ENCODE measurements at regions not wholly inside any gene's neighbourhood (a gene's known extent, or its start where the extent isn't known, plus 50 kb on each side); places are given as distances from the start of the nearest gene placed in this dataset.

DNA sequence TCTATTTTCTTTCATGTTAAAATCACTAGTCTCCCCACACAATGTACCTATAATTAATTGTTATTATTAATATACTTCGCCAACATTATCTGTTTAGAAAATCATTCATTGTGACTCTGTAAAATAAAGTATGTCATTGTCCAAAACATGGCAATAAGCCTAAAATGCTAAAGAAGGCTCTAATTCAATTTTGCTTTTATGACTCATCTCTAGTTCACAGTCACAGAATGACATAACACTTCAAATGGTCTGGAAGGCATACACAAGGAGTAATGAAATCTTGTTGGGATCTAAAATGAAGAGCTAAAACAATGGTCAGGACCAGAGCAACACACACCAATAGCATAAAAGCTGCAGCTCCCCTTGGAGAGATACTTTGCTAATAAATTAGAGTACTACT, 505.8 kb downstream of the GPAM start:
- intact Hi-C loops (cut with micrococcal nuclease; ENCODE audit: unreplicated experiment): no loop called here
- no peak overlapping the region for H3K4me3 Mint-ChIP-seq (ENCODE audit: low read depth, unreplicated experiment)
- no peak overlapping the region for H3K27ac Mint-ChIP-seq (ENCODE audit: unreplicated experiment)
- BruUV-seq (replicated peaks): no TSS peak
- peaks cover 6% of the 10 kb centered on the region for H3K9me3 Mint-ChIP-seq (ENCODE audit: low read depth, unreplicated experiment)
- no peaks in the 10 kb centered on the region for H3K4me1 Mint-ChIP-seq (ENCODE audit: low read depth, unreplicated experiment)
- DNase-seq: no peak
- TF ChIP-seq, protein P1, sequence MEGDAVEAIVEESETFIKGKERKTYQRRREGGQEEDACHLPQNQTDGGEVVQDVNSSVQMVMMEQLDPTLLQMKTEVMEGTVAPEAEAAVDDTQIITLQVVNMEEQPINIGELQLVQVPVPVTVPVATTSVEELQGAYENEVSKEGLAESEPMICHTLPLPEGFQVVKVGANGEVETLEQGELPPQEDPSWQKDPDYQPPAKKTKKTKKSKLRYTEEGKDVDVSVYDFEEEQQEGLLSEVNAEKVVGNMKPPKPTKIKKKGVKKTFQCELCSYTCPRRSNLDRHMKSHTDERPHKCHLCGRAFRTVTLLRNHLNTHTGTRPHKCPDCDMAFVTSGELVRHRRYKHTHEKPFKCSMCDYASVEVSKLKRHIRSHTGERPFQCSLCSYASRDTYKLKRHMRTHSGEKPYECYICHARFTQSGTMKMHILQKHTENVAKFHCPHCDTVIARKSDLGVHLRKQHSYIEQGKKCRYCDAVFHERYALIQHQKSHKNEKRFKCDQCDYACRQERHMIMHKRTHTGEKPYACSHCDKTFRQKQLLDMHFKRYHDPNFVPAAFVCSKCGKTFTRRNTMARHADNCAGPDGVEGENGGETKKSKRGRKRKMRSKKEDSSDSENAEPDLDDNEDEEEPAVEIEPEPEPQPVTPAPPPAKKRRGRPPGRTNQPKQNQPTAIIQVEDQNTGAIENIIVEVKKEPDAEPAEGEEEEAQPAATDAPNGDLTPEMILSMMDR (IDR thresholded peaks at IDR 0.05; ENCODE audit: unreplicated experiment): no peak
- CTCF ChIA-PET: no interaction called here
- H3K27me3 Mint-ChIP-seq (ENCODE audit: unreplicated experiment): no peaks in the 10 kb centered on the region
- H3K36me3 Mint-ChIP-seq (ENCODE audit: insufficient read depth, unreplicated experiment): no peaks in the 10 kb centered on the region

- Mint-ChIP-seq H3K27ac (ENCODE audit: unreplicated experiment) (no peak overlapping the region), H3K4me1 (ENCODE audit: low read depth, unreplicated experiment) (no peaks in the 10 kb centered on the region), H3K9me3 (ENCODE audit: low read depth, unreplicated experiment) (peaks cover 3% of the 10 kb centered on the region), H3K36me3 (ENCODE audit: insufficient read depth, unreplicated experiment) (no peaks in the 10 kb centered on the region), H3K4me3 (ENCODE audit: low read depth, unreplicated experiment) (no peak overlapping the region), H3K27me3 (ENCODE audit: unreplicated experiment) (no peaks in the 10 kb centered on the region)
- no peak for DNase-seq
- CTCF ChIA-PET: no interaction called here
- intact Hi-C loops (cut with micrococcal nuclease; ENCODE audit: unreplicated experiment): no loop called here
- TF ChIP-seq, protein P1 (IDR thresholded peaks at IDR 0.05; ENCODE audit: unreplicated experiment): no peak
- no TSS peak for BruUV-seq (replicated peaks)
Observed at GRCh38 chr10:111686796-111687195, 496.8 kb downstream of the GPAM start.

GRCh38 chr10:111698711-111699110, 484.9 kb downstream of the GPAM start:
- Mint-ChIP-seq H3K9me3 (ENCODE audit: low read depth, unreplicated experiment) (peaks cover 18% of the 10 kb centered on the region), H3K4me3 (ENCODE audit: low read depth, unreplicated experiment) (no peak overlapping the region), H3K36me3 (ENCODE audit: insufficient read depth, unreplicated experiment) (no peaks in the 10 kb centered on the region), H3K27ac (ENCODE audit: unreplicated experiment) (no peak overlapping the region), H3K27me3 (ENCODE audit: unreplicated experiment) (no peaks in the 10 kb centered on the region), H3K4me1 (ENCODE audit: low read depth, unreplicated experiment) (no peaks in the 10 kb centered on the region)
- TF ChIP-seq, protein P1 (IDR thresholded peaks at IDR 0.05; ENCODE audit: unreplicated experiment): no peak
- CTCF ChIA-PET: no interaction called here
- intact Hi-C loops (cut with micrococcal nuclease; ENCODE audit: unreplicated experiment): no loop called here
- no peak for DNase-seq
- no TSS peak for BruUV-seq (replicated peaks)

DNA sequence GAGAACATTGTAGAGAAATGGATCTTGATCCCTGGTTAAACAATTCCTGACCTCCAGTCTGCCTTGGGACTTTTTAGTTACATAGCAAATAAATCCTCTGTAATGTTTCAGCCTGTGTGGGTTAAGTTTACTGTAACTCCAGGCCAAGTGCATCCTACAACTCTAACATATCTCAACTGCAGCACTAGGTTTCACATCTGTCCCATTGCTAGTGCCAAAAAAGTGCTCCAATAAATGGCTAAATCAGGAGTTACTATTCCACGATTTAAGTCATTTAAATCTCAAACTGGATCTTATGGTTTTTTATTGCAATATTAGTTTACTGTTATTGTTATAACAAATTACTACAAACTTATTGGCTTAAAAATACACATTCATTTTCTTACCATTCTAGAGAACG, 479.6 kb downstream of the GPAM start:
- Mint-ChIP-seq H3K27ac (ENCODE audit: unreplicated experiment) (no peak overlapping the region), H3K27me3 (ENCODE audit: unreplicated experiment) (no peaks in the 10 kb centered on the region), H3K36me3 (ENCODE audit: insufficient read depth, unreplicated experiment) (no peaks in the 10 kb centered on the region), H3K4me3 (ENCODE audit: low read depth, unreplicated experiment) (no peak overlapping the region), H3K9me3 (ENCODE audit: low read depth, unreplicated experiment) (peaks cover 10% of the 10 kb centered on the region), H3K4me1 (ENCODE audit: low read depth, unreplicated experiment) (no peaks in the 10 kb centered on the region)
- BruUV-seq (replicated peaks): no TSS peak
- CTCF ChIA-PET: no interaction called here
- TF ChIP-seq, protein P1 (IDR thresholded peaks at IDR 0.05; ENCODE audit: unreplicated experiment): no peak
- DNase-seq: no peak
- intact Hi-C loops (cut with micrococcal nuclease; ENCODE audit: unreplicated experiment): no loop called here

- no peaks in the 10 kb centered on the region for H3K27me3 Mint-ChIP-seq (ENCODE audit: unreplicated experiment)
- H3K27ac Mint-ChIP-seq (ENCODE audit: unreplicated experiment): no peak overlapping the region
- no TSS peak for BruUV-seq (replicated peaks)
- H3K9me3 Mint-ChIP-seq (ENCODE audit: low read depth, unreplicated experiment): peaks cover 10% of the 10 kb centered on the region
- no peaks in the 10 kb centered on the region for H3K36me3 Mint-ChIP-seq (ENCODE audit: insufficient read depth, unreplicated experiment)
- no peaks in the 10 kb centered on the region for H3K4me1 Mint-ChIP-seq (ENCODE audit: low read depth, unreplicated experiment)
- TF ChIP-seq, protein P1 (IDR thresholded peaks at IDR 0.05; ENCODE audit: unreplicated experiment): no peak
- H3K4me3 Mint-ChIP-seq (ENCODE audit: low read depth, unreplicated experiment): no peak overlapping the region
- intact Hi-C loops (cut with micrococcal nuclease; ENCODE audit: unreplicated experiment): no loop called here
- no peak for DNase-seq
- CTCF ChIA-PET: no interaction called here
Observed at GRCh38 chr10:111705021-111705420, 478.5 kb downstream of the GPAM start.
